ENCODE measurements at regions not wholly inside any gene's neighbourhood (a gene's known extent, or its start where the extent isn't known, plus 50 kb on each side); places are given as distances from the start of the nearest gene placed in this dataset.
"Not testable (repeated sequence)": the region's sequence is repeated elsewhere in the genome, so short reads cannot be mapped to it uniquely, and the experiment has no call there.

DNA sequence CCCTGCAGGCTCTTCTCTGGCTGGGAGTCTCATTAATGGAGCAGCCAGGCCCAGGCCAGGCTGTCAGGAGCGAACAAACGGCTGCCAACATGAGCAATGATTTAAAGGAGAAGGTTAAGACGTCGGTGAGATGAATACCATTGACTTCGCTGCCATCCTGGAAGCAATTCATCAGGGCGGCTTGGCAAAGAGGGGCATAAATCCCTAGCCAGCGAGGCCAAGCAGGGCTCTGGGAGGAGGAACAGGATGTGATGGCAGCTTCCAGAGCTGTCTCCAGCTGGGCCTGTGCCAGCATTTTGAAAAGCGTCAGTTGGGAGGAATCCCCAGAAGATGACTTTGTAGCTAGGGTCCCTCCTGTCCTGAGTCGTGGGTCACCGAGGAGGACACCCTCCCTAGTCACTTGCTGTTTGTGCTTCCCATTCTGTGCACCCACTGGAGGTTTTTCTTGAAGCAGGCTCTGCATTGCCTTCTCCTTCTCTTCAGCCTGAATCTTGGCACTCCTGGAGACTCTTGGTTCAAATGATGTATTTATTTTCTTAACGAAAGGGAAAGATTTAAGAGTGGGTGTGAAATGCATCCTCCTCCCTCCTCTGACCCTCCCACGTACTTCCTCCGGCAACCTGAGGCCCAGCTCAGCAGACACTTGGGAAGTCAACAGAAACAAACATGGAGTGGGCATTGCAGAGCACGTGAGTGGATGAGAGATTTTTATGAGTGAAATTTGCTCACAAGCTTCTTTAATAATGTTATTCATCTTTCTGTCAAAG is 476.3 kb upstream of the CADM1 start:
- ChIA-PET POLR2A (no interaction called here), CTCF (no interaction called here)
- DNase-seq (ENCODE audit: low read depth, low spot score) = no peak
- no peak for ATAC-seq
- Histone ChIP-seq H3K27ac (ENCODE audit: low read length) (no peak overlapping the region), H3K36me3 (ENCODE audit: control insufficient read depth, insufficient read depth, low read length) (no peaks in the 10 kb centered on the region), H3K4me1 (ENCODE audit: control insufficient read depth, insufficient read depth, low read length) (no peaks in the 10 kb centered on the region), H3K27me3 (ENCODE audit: control insufficient read depth, insufficient read depth, low read length) (no peaks in the 10 kb centered on the region), H3K4me3 (ENCODE audit: low read depth in 2 of 2, low read length in 2 of 2) (no peak overlapping the region), H3K9me3 (ENCODE audit: control insufficient read depth, insufficient read depth, low read depth, low read length) (no peaks in the 10 kb centered on the region)
- intact Hi-C loops (cut with micrococcal nuclease; ENCODE audit: unreplicated experiment) (no loop called here), in situ Hi-C loops (cut with HindIII; ENCODE audit: low pct_unique_long_range_greater_than_20kb, low sequenced_read_pairs) (no loop called here)
- no peak for TF ChIP-seq POLR2AphosphoS5 (IDR thresholded peaks at IDR 0.05; ENCODE audit: low read depth, low read length)
- no peak for TF ChIP-seq SIN3A (IDR thresholded peaks at IDR 0.05; ENCODE audit: borderline replicate concordance, insufficient read depth, low read depth, low read length)
- TF ChIP-seq, protein P1, sequence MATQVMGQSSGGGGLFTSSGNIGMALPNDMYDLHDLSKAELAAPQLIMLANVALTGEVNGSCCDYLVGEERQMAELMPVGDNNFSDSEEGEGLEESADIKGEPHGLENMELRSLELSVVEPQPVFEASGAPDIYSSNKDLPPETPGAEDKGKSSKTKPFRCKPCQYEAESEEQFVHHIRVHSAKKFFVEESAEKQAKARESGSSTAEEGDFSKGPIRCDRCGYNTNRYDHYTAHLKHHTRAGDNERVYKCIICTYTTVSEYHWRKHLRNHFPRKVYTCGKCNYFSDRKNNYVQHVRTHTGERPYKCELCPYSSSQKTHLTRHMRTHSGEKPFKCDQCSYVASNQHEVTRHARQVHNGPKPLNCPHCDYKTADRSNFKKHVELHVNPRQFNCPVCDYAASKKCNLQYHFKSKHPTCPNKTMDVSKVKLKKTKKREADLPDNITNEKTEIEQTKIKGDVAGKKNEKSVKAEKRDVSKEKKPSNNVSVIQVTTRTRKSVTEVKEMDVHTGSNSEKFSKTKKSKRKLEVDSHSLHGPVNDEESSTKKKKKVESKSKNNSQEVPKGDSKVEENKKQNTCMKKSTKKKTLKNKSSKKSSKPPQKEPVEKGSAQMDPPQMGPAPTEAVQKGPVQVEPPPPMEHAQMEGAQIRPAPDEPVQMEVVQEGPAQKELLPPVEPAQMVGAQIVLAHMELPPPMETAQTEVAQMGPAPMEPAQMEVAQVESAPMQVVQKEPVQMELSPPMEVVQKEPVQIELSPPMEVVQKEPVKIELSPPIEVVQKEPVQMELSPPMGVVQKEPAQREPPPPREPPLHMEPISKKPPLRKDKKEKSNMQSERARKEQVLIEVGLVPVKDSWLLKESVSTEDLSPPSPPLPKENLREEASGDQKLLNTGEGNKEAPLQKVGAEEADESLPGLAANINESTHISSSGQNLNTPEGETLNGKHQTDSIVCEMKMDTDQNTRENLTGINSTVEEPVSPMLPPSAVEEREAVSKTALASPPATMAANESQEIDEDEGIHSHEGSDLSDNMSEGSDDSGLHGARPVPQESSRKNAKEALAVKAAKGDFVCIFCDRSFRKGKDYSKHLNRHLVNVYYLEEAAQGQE (IDR thresholded peaks at IDR 0.05; ENCODE audit: insufficient read depth in 1 of 2, low read depth in 2 of 2, low read length in 1 of 2) = no peak
- TF ChIP-seq, protein P2, sequence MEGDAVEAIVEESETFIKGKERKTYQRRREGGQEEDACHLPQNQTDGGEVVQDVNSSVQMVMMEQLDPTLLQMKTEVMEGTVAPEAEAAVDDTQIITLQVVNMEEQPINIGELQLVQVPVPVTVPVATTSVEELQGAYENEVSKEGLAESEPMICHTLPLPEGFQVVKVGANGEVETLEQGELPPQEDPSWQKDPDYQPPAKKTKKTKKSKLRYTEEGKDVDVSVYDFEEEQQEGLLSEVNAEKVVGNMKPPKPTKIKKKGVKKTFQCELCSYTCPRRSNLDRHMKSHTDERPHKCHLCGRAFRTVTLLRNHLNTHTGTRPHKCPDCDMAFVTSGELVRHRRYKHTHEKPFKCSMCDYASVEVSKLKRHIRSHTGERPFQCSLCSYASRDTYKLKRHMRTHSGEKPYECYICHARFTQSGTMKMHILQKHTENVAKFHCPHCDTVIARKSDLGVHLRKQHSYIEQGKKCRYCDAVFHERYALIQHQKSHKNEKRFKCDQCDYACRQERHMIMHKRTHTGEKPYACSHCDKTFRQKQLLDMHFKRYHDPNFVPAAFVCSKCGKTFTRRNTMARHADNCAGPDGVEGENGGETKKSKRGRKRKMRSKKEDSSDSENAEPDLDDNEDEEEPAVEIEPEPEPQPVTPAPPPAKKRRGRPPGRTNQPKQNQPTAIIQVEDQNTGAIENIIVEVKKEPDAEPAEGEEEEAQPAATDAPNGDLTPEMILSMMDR (IDR thresholded peaks at IDR 0.05) = no peak
- no peak for TF ChIP-seq TCF7L2 (IDR thresholded peaks at IDR 0.05; ENCODE audit: low read depth, low read length)
- no TSS peak for BruUV-seq (replicated peaks)

DNA sequence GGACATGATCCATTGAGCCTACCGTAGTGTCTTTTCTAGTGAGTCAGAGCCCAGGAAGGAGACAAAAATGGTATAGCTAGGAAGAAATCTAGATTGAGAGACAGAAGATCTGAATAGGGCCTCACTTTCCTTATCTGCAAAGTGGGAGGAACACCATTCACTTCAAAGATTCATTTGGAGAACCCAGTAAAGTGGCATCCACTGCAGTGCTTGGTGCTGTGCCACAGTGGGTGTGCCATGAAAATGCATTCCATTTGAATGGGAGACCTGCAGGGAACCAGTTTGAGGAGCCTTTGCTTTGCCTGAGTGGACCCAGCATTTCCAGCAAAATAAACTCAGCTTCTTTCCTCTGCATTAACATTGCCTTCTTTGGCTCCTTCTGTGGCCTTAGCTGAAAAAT is 470.5 kb upstream of the CADM1 start:
- in situ Hi-C loops (cut with HindIII; ENCODE audit: low pct_unique_long_range_greater_than_20kb, low sequenced_read_pairs) = no loop called here
- no peak for DNase-seq (ENCODE audit: low read depth, low spot score)
- Histone ChIP-seq H3K4me3 (ENCODE audit: low read depth in 2 of 2, low read length in 2 of 2) (no peak overlapping the region), H3K4me1 (ENCODE audit: control insufficient read depth, insufficient read depth, low read length) (no peaks in the 10 kb centered on the region), H3K27ac (ENCODE audit: low read length) (no peak overlapping the region), H3K9me3 (ENCODE audit: control insufficient read depth, insufficient read depth, low read depth, low read length) (no peaks in the 10 kb centered on the region), H3K27me3 (ENCODE audit: control insufficient read depth, insufficient read depth, low read length) (no peaks in the 10 kb centered on the region), H3K36me3 (ENCODE audit: control insufficient read depth, insufficient read depth, low read length) (no peaks in the 10 kb centered on the region)
- ChIA-PET POLR2A (no interaction called here), CTCF (no interaction called here)
- TF ChIP-seq, protein P2 (IDR thresholded peaks at IDR 0.05) = no peak
- TF ChIP-seq, protein P1 (IDR thresholded peaks at IDR 0.05; ENCODE audit: insufficient read depth in 1 of 2, low read depth in 2 of 2, low read length in 1 of 2) = no peak
- no peak for TF ChIP-seq TCF7L2 (IDR thresholded peaks at IDR 0.05; ENCODE audit: low read depth, low read length)
- TF ChIP-seq SIN3A (IDR thresholded peaks at IDR 0.05; ENCODE audit: borderline replicate concordance, insufficient read depth, low read depth, low read length) = no peak
- TF ChIP-seq POLR2AphosphoS5 (IDR thresholded peaks at IDR 0.05; ENCODE audit: low read depth, low read length) = no peak
- ATAC-seq = no peak
- no TSS peak for BruUV-seq (replicated peaks)
- intact Hi-C loops (cut with micrococcal nuclease; ENCODE audit: unreplicated experiment) = no loop called here

DNA sequence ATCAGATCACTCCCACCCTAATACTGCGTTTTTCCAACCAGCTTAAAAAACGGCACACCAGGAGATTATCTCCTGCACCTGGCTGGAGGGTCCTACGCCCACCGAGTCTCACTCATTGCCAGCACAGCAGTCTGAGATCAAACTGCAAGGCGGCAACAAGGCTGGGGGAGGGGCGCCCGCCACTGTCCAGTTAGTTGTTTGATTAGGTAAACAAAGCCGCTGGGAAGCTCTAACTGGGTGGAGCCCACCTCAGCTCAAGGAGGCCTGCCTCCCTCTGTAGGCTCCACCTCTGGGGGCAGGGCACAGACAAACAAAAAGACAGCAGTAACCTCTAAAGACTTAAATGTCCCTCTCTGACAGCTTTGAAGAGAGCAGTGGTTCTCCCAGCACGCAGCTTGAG is 463.0 kb upstream of the CADM1 start:
- H3K36me3 ChIP-seq (ENCODE audit: control insufficient read depth, insufficient read depth, low read length); H3K4me3 ChIP-seq (ENCODE audit: low read depth in 2 of 2, low read length in 2 of 2); ATAC-seq; CTCF ChIA-PET; DNase-seq (ENCODE audit: low read depth, low spot score); intact Hi-C loops (cut with micrococcal nuclease; ENCODE audit: unreplicated experiment); BruUV-seq (replicated peaks); H3K9me3 ChIP-seq (ENCODE audit: control insufficient read depth, insufficient read depth, low read depth, low read length); H3K27ac ChIP-seq (ENCODE audit: low read length); in situ Hi-C loops (cut with HindIII; ENCODE audit: low pct_unique_long_range_greater_than_20kb, low sequenced_read_pairs); H3K4me1 ChIP-seq (ENCODE audit: control insufficient read depth, insufficient read depth, low read length); POLR2A ChIA-PET; H3K27me3 ChIP-seq (ENCODE audit: control insufficient read depth, insufficient read depth, low read length): not testable (repeated sequence)
